GM12878 (cell line): ENCODE measurements at regions not wholly inside any gene's neighbourhood (a gene's known extent, or its start where the extent isn't known, plus 50 kb on each side); places are given as distances from the start of the nearest gene placed in this dataset.

Experiments
- ATAC-seq: fragments of 200-7000 bp; cut with Tn5 transposase; 3 replicates; pipeline ENCODE4 v1.9.1; 2020; ENCODE audit warnings: mild to moderate bottlenecking, moderate library complexity
- BruUV-seq: library from RNA; stranded (reverse); fragments of 400-500 nt; replicated peaks from 2 replicates; lab custom pipeline; 2021; lab: Mats Ljungman, UMichigan
- CTCF ChIA-PET: fragments of 300-600 bp; sonication (Branson Sonifier 250); formaldehyde crosslinking; extraction: SDS; loops from one replicate; lab custom pipeline; 2021; ENCODE audit warnings: inconsistent platforms; lab: Yijun Ruan, JAX
- POLR2A ChIA-PET: fragments of 350-600 bp; formaldehyde crosslinking; extraction: SDS; loops from one replicate; lab custom pipeline; 2021; ENCODE audit warnings: inconsistent platforms; lab: Charles Lee
- RAD21 ChIA-PET: fragments of 300-600 bp; sonication (Branson Sonifier 250); formaldehyde crosslinking; loops from one replicate; lab custom pipeline; 2023; ENCODE audit warnings: antibody characterized with exemption; ENCODE audit not compliant: unreplicated experiment; lab: Charles Lee
- SMC1A ChIA-PET: fragments of 300-600 bp; sonication (Branson Sonifier 250); formaldehyde crosslinking; loops from one replicate; lab custom pipeline; 2023; ENCODE audit not compliant: unreplicated experiment, uncharacterized antibody; lab: Charles Lee
- DNase-seq: peaks from one replicate; pipeline ENCODE4 v3.0.0-alpha.2; 2011; ENCODE audit warnings: low read depth, low spot score
- FAIRE-seq: peaks from 3 replicates; lab custom pipeline; 2011; peaks lifted over from hg19 to GRCh38; lab: Jason Lieb, UNC
- H2AFZ ChIP-seq: 2 replicates; pipeline ENCODE4 v1.6.0; 2011; ENCODE audit warnings: low read depth, low read length, control low read depth; ENCODE audit not compliant: control insufficient read depth
- H3K27ac ChIP-seq: 2 replicates; pipeline ENCODE4 v1.5.1; 2011; ENCODE audit warnings: control low read depth; ENCODE audit not compliant: control insufficient read depth, insufficient read depth
- H3K27me3 ChIP-seq, 2 experiments: replicated peaks in 1 of 2; 2 replicates each; pipeline versions ENCODE4 v1.6.0 to v1.6.1; 2011; ENCODE audit warnings: low read length in 1 of 2; ENCODE audit not compliant: control insufficient read depth in 2 of 2, insufficient read depth in 2 of 2
- H3K36me3 ChIP-seq, 2 experiments: 2 replicates each; pipeline ENCODE4 v1.5.1; 2011; ENCODE audit warnings: low read length in 1 of 2; ENCODE audit not compliant: control insufficient read depth in 2 of 2, insufficient read depth in 2 of 2
- H3K4me1 ChIP-seq: 2 replicates; pipeline ENCODE4 v1.6.1; 2011; ENCODE audit warnings: mild to moderate bottlenecking, low read length, moderate library complexity, mixed read lengths; ENCODE audit not compliant: control insufficient read depth, insufficient read depth
- H3K4me2 ChIP-seq: 2 replicates; pipeline ENCODE4 v1.6.0; 2011; ENCODE audit warnings: control low read depth; ENCODE audit not compliant: control insufficient read depth, insufficient read depth
- H3K4me3 ChIP-seq: fragments of 200-600 bp; sonication (generic); 2 replicates; pipeline ENCODE4 v1.5.1; 2016
- H3K79me2 ChIP-seq: 2 replicates; pipeline ENCODE4 v1.6.0; 2011; ENCODE audit warnings: low read length; ENCODE audit not compliant: control insufficient read depth, insufficient read depth
- H3K9ac ChIP-seq: 2 replicates; pipeline ENCODE4 v1.8.0; 2011; ENCODE audit warnings: low read length, control low read depth, mixed read lengths; ENCODE audit not compliant: control insufficient read depth, insufficient read depth
- H3K9me3 ChIP-seq: replicated peaks from 3 replicates; pipeline ENCODE4 v1.5.1; 2011; ENCODE audit warnings: mild to moderate bottlenecking, low read length; ENCODE audit not compliant: control insufficient read depth, insufficient read depth
- H4K20me1 ChIP-seq: 2 replicates; pipeline ENCODE4 v1.6.0; 2011; ENCODE audit not compliant: control insufficient read depth, insufficient read depth
- BHLHE40 ChIP-seq, 2 experiments: fragments of 450-650 bp in 1 of 2; IDR thresholded peaks; 2 replicates each; pipeline ENCODE4 v1.6.1; 2011 to 2017; ENCODE audit warnings: low read depth in 2 of 2, borderline replicate concordance in 1 of 2, improper control_type of control experiment in 1 of 2, low read length in 1 of 2, mild to moderate bottlenecking in 1 of 2
- KLF5 ChIP-seq: fragments of 450-650 bp; IDR thresholded peaks from 2 replicates; pipeline ENCODE4 v1.6.1; 2014; ENCODE audit warnings: mild to moderate bottlenecking; ENCODE audit not compliant: partially characterized antibody
- MXI1 ChIP-seq: fragments of 150-350 bp; IDR thresholded peaks from 2 replicates; pipeline ENCODE4 v1.6.1; 2011; ENCODE audit warnings: low read depth, mild to moderate bottlenecking, inconsistent platforms, low read length, improper control_type of control experiment
- NFYA ChIP-seq: IDR thresholded peaks from 2 replicates; pipeline ENCODE4 v1.6.1; 2011; ENCODE audit warnings: low read depth, mild to moderate bottlenecking, low read length, improper control_type of control experiment, borderline replicate concordance
- RAD51 ChIP-seq: fragments of 450-650 bp; IDR thresholded peaks from 2 replicates; pipeline ENCODE4 v1.6.1; 2016; ENCODE audit warnings: moderate library complexity, mild to moderate bottlenecking, inconsistent platforms
- RELA ChIP-seq: fragments of 450-650 bp; IDR thresholded peaks from 2 replicates; pipeline ENCODE4 v1.8.0; 2014; ENCODE audit warnings: borderline replicate concordance; ENCODE audit not compliant: partially characterized antibody
- RUNX3 ChIP-seq: IDR thresholded peaks from 2 replicates; pipeline ENCODE4 v1.6.1; 2012; ENCODE audit warnings: low read length, inconsistent platforms
- SMC3 ChIP-seq: IDR thresholded peaks from 2 replicates; pipeline ENCODE4 v1.6.1; 2011; ENCODE audit warnings: low read length, improper control_type of control experiment, borderline replicate concordance
- WGBS: methylation state at CpG from one replicate; pipeline ENCODE4 v1.1.6; 2016; ENCODE audit warnings: low lambda C conversion rate; ENCODE audit not compliant: insufficient replicate concordance, insufficient coverage; ENCODE audit errors: missing lambda C conversion rate; 5-methylcytosine and 5-hydroxymethylcytosine counted together
- in situ Hi-C: fragments of 300-500 bp; cut with MboI; formaldehyde crosslinking; loops from 9 replicates; pipeline ENCODE4 v1.14.3; 2018; ENCODE audit warnings: mixed read lengths
- intact Hi-C: fragments of 100-400 bp; cut with micrococcal nuclease; formaldehyde crosslinking; loops from one replicate; pipeline ENCODE4 v1.14.2; 2022; ENCODE audit not compliant: unreplicated experiment
- TF ChIP-seq, protein P1 (sequence below): fragments of 450-650 bp; IDR thresholded peaks from 2 replicates; pipeline ENCODE4 v1.6.1; 2017; ENCODE audit warnings: mild to moderate bottlenecking, moderate library complexity
- TF ChIP-seq, protein P2 (sequence below): fragments of 450-650 bp; formaldehyde crosslinking; IDR thresholded peaks from 2 replicates; pipeline ENCODE4 v1.4.0; 2022; ENCODE audit warnings: mild to moderate bottlenecking, moderate library complexity
- TF ChIP-seq, protein P3 (sequence below): IDR thresholded peaks from 2 replicates; pipeline ENCODE4 v1.6.1; 2011; ENCODE audit warnings: low read depth, low read length, improper control_type of control experiment, borderline replicate concordance
- TF ChIP-seq, protein P4 (sequence below): fragments of 450-650 bp; IDR thresholded peaks from 2 replicates; pipeline ENCODE4 v1.6.1; 2018; ENCODE audit warnings: mild to moderate bottlenecking, low read depth, moderate library complexity; ENCODE audit not compliant: partially characterized antibody

GRCh38 chr16:17541324-17541723 is 70.6 kb upstream of the XYLT1 start:
- in situ Hi-C loops = no loop called here
- BruUV-seq = no TSS peak
- TF ChIP-seq, protein P1, sequence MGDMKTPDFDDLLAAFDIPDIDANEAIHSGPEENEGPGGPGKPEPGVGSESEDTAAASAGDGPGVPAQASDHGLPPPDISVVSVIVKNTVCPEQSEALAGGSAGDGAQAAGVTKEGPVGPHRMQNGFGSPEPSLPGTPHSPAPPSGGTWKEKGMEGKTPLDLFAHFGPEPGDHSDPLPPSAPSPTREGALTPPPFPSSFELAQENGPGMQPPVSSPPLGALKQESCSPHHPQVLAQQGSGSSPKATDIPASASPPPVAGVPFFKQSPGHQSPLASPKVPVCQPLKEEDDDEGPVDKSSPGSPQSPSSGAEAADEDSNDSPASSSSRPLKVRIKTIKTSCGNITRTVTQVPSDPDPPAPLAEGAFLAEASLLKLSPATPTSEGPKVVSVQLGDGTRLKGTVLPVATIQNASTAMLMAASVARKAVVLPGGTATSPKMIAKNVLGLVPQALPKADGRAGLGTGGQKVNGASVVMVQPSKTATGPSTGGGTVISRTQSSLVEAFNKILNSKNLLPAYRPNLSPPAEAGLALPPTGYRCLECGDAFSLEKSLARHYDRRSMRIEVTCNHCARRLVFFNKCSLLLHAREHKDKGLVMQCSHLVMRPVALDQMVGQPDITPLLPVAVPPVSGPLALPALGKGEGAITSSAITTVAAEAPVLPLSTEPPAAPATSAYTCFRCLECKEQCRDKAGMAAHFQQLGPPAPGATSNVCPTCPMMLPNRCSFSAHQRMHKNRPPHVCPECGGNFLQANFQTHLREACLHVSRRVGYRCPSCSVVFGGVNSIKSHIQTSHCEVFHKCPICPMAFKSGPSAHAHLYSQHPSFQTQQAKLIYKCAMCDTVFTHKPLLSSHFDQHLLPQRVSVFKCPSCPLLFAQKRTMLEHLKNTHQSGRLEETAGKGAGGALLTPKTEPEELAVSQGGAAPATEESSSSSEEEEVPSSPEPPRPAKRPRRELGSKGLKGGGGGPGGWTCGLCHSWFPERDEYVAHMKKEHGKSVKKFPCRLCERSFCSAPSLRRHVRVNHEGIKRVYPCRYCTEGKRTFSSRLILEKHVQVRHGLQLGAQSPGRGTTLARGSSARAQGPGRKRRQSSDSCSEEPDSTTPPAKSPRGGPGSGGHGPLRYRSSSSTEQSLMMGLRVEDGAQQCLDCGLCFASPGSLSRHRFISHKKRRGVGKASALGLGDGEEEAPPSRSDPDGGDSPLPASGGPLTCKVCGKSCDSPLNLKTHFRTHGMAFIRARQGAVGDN = no peak
- no peak for TF ChIP-seq RUNX3
- TF ChIP-seq, protein P2, sequence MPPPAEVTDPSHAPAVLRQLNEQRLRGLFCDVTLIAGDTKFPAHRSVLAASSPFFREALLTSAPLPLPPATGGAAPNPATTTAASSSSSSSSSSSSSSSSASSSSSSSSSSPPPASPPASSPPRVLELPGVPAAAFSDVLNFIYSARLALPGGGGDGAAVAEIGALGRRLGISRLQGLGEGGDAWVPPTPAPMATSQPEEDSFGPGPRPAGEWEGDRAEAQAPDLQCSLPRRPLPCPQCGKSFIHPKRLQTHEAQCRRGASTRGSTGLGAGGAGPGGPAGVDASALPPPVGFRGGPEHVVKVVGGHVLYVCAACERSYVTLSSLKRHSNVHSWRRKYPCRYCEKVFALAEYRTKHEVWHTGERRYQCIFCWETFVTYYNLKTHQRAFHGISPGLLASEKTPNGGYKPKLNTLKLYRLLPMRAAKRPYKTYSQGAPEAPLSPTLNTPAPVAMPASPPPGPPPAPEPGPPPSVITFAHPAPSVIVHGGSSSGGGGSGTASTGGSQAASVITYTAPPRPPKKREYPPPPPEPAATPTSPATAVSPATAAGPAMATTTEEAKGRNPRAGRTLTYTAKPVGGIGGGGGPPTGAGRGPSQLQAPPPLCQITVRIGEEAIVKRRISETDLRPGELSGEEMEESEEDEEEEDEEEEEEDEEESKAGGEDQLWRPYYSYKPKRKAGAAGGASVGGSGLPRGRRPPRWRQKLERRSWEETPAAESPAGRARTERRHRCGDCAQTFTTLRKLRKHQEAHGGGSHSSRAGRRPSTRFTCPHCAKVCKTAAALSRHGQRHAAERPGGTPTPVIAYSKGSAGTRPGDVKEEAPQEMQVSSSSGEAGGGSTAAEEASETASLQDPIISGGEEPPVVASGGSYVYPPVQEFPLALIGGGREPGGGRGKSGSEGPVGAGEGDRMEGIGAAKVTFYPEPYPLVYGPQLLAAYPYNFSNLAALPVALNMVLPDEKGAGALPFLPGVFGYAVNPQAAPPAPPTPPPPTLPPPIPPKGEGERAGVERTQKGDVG (CRISPR knock-in tag) = no peak
- no peak for TF ChIP-seq KLF5
- TF ChIP-seq, protein P3, sequence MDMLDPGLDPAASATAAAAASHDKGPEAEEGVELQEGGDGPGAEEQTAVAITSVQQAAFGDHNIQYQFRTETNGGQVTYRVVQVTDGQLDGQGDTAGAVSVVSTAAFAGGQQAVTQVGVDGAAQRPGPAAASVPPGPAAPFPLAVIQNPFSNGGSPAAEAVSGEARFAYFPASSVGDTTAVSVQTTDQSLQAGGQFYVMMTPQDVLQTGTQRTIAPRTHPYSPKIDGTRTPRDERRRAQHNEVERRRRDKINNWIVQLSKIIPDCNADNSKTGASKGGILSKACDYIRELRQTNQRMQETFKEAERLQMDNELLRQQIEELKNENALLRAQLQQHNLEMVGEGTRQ = no peak
- TF ChIP-seq, protein P4, sequence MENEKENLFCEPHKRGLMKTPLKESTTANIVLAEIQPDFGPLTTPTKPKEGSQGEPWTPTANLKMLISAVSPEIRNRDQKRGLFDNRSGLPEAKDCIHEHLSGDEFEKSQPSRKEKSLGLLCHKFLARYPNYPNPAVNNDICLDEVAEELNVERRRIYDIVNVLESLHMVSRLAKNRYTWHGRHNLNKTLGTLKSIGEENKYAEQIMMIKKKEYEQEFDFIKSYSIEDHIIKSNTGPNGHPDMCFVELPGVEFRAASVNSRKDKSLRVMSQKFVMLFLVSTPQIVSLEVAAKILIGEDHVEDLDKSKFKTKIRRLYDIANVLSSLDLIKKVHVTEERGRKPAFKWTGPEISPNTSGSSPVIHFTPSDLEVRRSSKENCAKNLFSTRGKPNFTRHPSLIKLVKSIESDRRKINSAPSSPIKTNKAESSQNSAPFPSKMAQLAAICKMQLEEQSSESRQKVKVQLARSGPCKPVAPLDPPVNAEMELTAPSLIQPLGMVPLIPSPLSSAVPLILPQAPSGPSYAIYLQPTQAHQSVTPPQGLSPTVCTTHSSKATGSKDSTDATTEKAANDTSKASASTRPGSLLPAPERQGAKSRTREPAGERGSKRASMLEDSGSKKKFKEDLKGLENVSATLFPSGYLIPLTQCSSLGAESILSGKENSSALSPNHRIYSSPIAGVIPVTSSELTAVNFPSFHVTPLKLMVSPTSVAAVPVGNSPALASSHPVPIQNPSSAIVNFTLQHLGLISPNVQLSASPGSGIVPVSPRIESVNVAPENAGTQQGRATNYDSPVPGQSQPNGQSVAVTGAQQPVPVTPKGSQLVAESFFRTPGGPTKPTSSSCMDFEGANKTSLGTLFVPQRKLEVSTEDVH = no peak
- TF ChIP-seq BHLHE40 (IDR thresholded peaks at IDR 0.05; ENCODE audit: borderline replicate concordance in 1 of 2, low read depth in 2 of 2, low read length in 1 of 2) = no peak
- TF ChIP-seq RELA = no peak
- no peak for TF ChIP-seq NFYA
- TF ChIP-seq RAD51 = no peak
- TF ChIP-seq SMC3 = no peak
- no peak for TF ChIP-seq MXI1

More at GRCh38 chr16:17541324-17541723, 70.6 kb upstream of the XYLT1 start:
- WGBS = 0% methylated on average over 1 of the region's 1 CpG
- RAD21 ChIA-PET = no interaction called here
- H3K36me3 ChIP-seq = no peaks in the 10 kb centered on the region
- H3K27ac ChIP-seq = no peak overlapping the region
- H3K79me2 ChIP-seq = no peaks in the 10 kb centered on the region
- no peaks in the 10 kb centered on the region for H4K20me1 ChIP-seq
- no peak overlapping the region for H3K4me2 ChIP-seq
- ATAC-seq (no peak), FAIRE-seq (no peak), DNase-seq (no peak)
- intact Hi-C loops = no loop called here
- H3K27me3 ChIP-seq = peaks cover 0 to 2% of the 10 kb centered on the region in 2 experiments; a peak in 1 of 4 replicates
- SMC1A ChIA-PET = interaction anchor here (1.3 to 1.5 kb wide), 2 partner anchors 11 to 17 kb away, joined by 3 read pairs; no protein-coding TSS in a partner anchor
- H2AFZ ChIP-seq = no peak overlapping the region
- no peaks in the 10 kb centered on the region for H3K4me1 ChIP-seq
- H3K4me3 ChIP-seq = no peak overlapping the region
- POLR2A ChIA-PET = interaction anchor here (0.6 kb wide), 1 partner anchor 12 kb away, joined by 3 read pairs; no protein-coding TSS in a partner anchor
- H3K9ac ChIP-seq = no peak overlapping the region
- H3K9me3 ChIP-seq = no peaks in the 10 kb centered on the region
- CTCF ChIA-PET = interaction anchor here (1.1 to 1.6 kb wide), 2 partner anchors 37 to 347 kb away, joined by 5 to 7 read pairs; no protein-coding TSS in a partner anchor
